A673 (cell line): ENCODE measurements at regions not wholly inside any gene's neighbourhood (a gene's known extent, or its start where the extent isn't known, plus 50 kb on each side); places are given as distances from the start of the nearest gene placed in this dataset.

Experiments
- EZH2 ChIP-seq: fragments of 200-600 bp; sonication (generic); IDR thresholded peaks from 2 replicates; pipeline ENCODE4 v1.6.1; 2017; ENCODE audit warnings: borderline replicate concordance, low read depth, mild to moderate bottlenecking, mixed read lengths, antibody characterized with exemption, low read length; ENCODE audit not compliant: poor library complexity, severe bottlenecking
- TF ChIP-seq, protein P1 (sequence below): fragments of 300-800, 200-600 bp; sonication (generic); conservative IDR thresholded peaks from 2 replicates; pipeline ENCODE4 v1.5.1; 2017; ENCODE audit warnings: low read depth, mild to moderate bottlenecking, antibody characterized with exemption, low read length, moderate library complexity, mixed read lengths

DNA sequence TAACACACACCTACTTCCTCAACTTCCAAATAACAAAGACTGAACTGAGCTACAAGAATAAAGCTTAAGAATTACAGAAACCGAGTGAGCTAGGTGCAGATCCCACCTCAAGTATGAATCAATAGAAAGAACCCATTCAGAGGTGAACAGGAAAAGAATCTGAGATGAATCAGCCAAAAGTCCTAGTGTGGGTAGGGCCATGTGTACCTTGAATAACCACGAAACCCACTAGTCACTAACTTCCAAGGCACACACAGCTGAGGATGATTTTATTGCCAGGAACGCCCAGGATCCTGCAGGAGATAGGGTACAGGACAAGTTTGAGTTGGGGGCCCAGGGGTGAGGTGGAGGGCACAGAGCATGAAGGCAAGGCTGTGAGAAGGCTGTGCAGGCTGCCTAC lies 99.7 kb upstream of the REG3A start:
- TF ChIP-seq, protein P1, sequence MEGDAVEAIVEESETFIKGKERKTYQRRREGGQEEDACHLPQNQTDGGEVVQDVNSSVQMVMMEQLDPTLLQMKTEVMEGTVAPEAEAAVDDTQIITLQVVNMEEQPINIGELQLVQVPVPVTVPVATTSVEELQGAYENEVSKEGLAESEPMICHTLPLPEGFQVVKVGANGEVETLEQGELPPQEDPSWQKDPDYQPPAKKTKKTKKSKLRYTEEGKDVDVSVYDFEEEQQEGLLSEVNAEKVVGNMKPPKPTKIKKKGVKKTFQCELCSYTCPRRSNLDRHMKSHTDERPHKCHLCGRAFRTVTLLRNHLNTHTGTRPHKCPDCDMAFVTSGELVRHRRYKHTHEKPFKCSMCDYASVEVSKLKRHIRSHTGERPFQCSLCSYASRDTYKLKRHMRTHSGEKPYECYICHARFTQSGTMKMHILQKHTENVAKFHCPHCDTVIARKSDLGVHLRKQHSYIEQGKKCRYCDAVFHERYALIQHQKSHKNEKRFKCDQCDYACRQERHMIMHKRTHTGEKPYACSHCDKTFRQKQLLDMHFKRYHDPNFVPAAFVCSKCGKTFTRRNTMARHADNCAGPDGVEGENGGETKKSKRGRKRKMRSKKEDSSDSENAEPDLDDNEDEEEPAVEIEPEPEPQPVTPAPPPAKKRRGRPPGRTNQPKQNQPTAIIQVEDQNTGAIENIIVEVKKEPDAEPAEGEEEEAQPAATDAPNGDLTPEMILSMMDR: no peak
- no peak for TF ChIP-seq EZH2
